ENCODE measurements at regions not wholly inside any gene's neighbourhood (a gene's known extent, or its start where the extent isn't known, plus 50 kb on each side); places are given as distances from the start of the nearest gene placed in this dataset.
A peak's percentile ranks its signal among the peaks of the same experiment; 100 is the strongest.

- intact Hi-C loops (cut with DNase I) = no loop called here
- Histone ChIP-seq H3K4me3 (ENCODE audit: low read length in 2 of 2) (no peak overlapping the region), H3K27me3 (ENCODE audit: control insufficient read depth in 1 of 2, insufficient read depth in 2 of 2, low read length in 1 of 2) (no peaks in the 10 kb centered on the region), H3K9me3 (ENCODE audit: control insufficient read depth, low read length) (peaks cover 3% of the 10 kb centered on the region), H3K36me3 (ENCODE audit: control insufficient read depth in 1 of 2, insufficient read depth in 2 of 2, low read length in 1 of 2) (no peaks in the 10 kb centered on the region), H3K27ac (ENCODE audit: low read depth in 1 of 2, low read length in 2 of 2) (no peak overlapping the region), H3K4me1 (ENCODE audit: control insufficient read depth in 1 of 2, insufficient read depth in 2 of 2, low read length in 2 of 2) (no peaks in the 10 kb centered on the region)
- ATAC-seq (ENCODE audit: low FRiP score) = no peak
- no peak for DNase-seq
- 76 to 85% methylated on average over 3 of the region's 3 CpGs for WGBS, 2 donors
Measured at GRCh38 chr1:38275960-38276359, 229.4 kb upstream of the POU3F1 start.

GRCh38 chr1:38274974-38275373 is 228.4 kb upstream of the POU3F1 start:
- Histone ChIP-seq H3K36me3 (ENCODE audit: control insufficient read depth in 1 of 2, insufficient read depth in 2 of 2, low read length in 1 of 2) (no peaks in the 10 kb centered on the region), H3K4me1 (ENCODE audit: control insufficient read depth in 1 of 2, insufficient read depth in 2 of 2, low read length in 2 of 2) (no peaks in the 10 kb centered on the region), H3K4me3 (ENCODE audit: low read length in 2 of 2) (no peak overlapping the region), H3K9me3 (ENCODE audit: control insufficient read depth, low read length) (peaks cover 3% of the 10 kb centered on the region), H3K27ac (ENCODE audit: low read depth in 1 of 2, low read length in 2 of 2) (no peak overlapping the region), H3K27me3 (ENCODE audit: control insufficient read depth in 1 of 2, insufficient read depth in 2 of 2, low read length in 1 of 2) (no peaks in the 10 kb centered on the region)
- no peak for DNase-seq
- no peak for ATAC-seq (ENCODE audit: low FRiP score)
- intact Hi-C loops (cut with DNase I) = no loop called here
- 30 to 37% methylated on average over 4 of the region's 4 CpGs for WGBS, 2 donors

- intact Hi-C loops (cut with DNase I) = no loop called here
- no peak for DNase-seq
- no peak overlapping the region for H3K4me3 ChIP-seq (ENCODE audit: low read length in 2 of 2)
- 47 to 52% methylated on average over 9 of the region's 9 CpGs for WGBS, 2 donors
- peaks cover 2% of the 10 kb centered on the region for H3K9me3 ChIP-seq (ENCODE audit: control insufficient read depth, low read length)
- no peak for ATAC-seq (ENCODE audit: low FRiP score)
- H3K36me3 ChIP-seq (ENCODE audit: control insufficient read depth in 1 of 2, insufficient read depth in 2 of 2, low read length in 1 of 2) = no peaks in the 10 kb centered on the region
- no peak overlapping the region for H3K27ac ChIP-seq (ENCODE audit: low read depth in 1 of 2, low read length in 2 of 2)
- no peaks in the 10 kb centered on the region for H3K4me1 ChIP-seq (ENCODE audit: control insufficient read depth in 1 of 2, insufficient read depth in 2 of 2, low read length in 2 of 2)
- H3K27me3 ChIP-seq (ENCODE audit: control insufficient read depth in 1 of 2, insufficient read depth in 2 of 2, low read length in 1 of 2) = no peaks in the 10 kb centered on the region
Measured at GRCh38 chr1:38273196-38273804, 226.7 kb upstream of the POU3F1 start.

GRCh38 chr1:38272515-38272914 is 225.9 kb upstream of the POU3F1 start:
- Histone ChIP-seq H3K4me1 (ENCODE audit: control insufficient read depth in 1 of 2, insufficient read depth in 2 of 2, low read length in 2 of 2) (no peaks in the 10 kb centered on the region), H3K4me3 (ENCODE audit: low read length in 2 of 2) (no peak overlapping the region), H3K27ac (ENCODE audit: low read depth in 1 of 2, low read length in 2 of 2) (no peak overlapping the region), H3K36me3 (ENCODE audit: control insufficient read depth in 1 of 2, insufficient read depth in 2 of 2, low read length in 1 of 2) (no peaks in the 10 kb centered on the region), H3K9me3 (ENCODE audit: control insufficient read depth, low read length) (peaks cover 2% of the 10 kb centered on the region), H3K27me3 (ENCODE audit: control insufficient read depth in 1 of 2, insufficient read depth in 2 of 2, low read length in 1 of 2) (no peaks in the 10 kb centered on the region)
- intact Hi-C loops (cut with DNase I) = no loop called here
- WGBS, 2 donors = 79 to 82% methylated on average over 3 of the region's 3 CpGs
- DNase-seq (no peak), ATAC-seq (ENCODE audit: low FRiP score) (no peak)

- no peak overlapping the region for H3K4me3 ChIP-seq (ENCODE audit: low read length in 2 of 2)
- no peak overlapping the region for H3K27ac ChIP-seq (ENCODE audit: low read depth in 1 of 2, low read length in 2 of 2)
- intact Hi-C loops (cut with DNase I) = no loop called here
- H3K27me3 ChIP-seq (ENCODE audit: control insufficient read depth in 1 of 2, insufficient read depth in 2 of 2, low read length in 1 of 2) = no peaks in the 10 kb centered on the region
- DNase-seq (no peak), ATAC-seq (ENCODE audit: low FRiP score) (no peak)
- no peaks in the 10 kb centered on the region for H3K4me1 ChIP-seq (ENCODE audit: control insufficient read depth in 1 of 2, insufficient read depth in 2 of 2, low read length in 2 of 2)
- 51 to 55% methylated on average over 12 of the region's 12 CpGs for WGBS, 2 donors
- H3K36me3 ChIP-seq (ENCODE audit: control insufficient read depth in 1 of 2, insufficient read depth in 2 of 2, low read length in 1 of 2) = no peaks in the 10 kb centered on the region
- H3K9me3 ChIP-seq (ENCODE audit: control insufficient read depth, low read length) = no peaks in the 10 kb centered on the region
Measured at GRCh38 chr1:38270849-38271633, 224.4 kb upstream of the POU3F1 start.

GRCh38 chr1:38269923-38270848 is 223.6 kb upstream of the POU3F1 start:
- Histone ChIP-seq H3K4me3 (ENCODE audit: low read length in 2 of 2) (no peak overlapping the region), H3K36me3 (ENCODE audit: control insufficient read depth in 1 of 2, insufficient read depth in 2 of 2, low read length in 1 of 2) (no peaks in the 10 kb centered on the region), H3K9me3 (ENCODE audit: control insufficient read depth, low read length) (no peaks in the 10 kb centered on the region), H3K27me3 (ENCODE audit: control insufficient read depth in 1 of 2, insufficient read depth in 2 of 2, low read length in 1 of 2) (no peaks in the 10 kb centered on the region), H3K27ac (ENCODE audit: low read depth in 1 of 2, low read length in 2 of 2) (no peak overlapping the region), H3K4me1 (ENCODE audit: control insufficient read depth in 1 of 2, insufficient read depth in 2 of 2, low read length in 2 of 2) (no peaks in the 10 kb centered on the region)
- ATAC-seq (ENCODE audit: low FRiP score) (no peak), DNase-seq (no peak)
- 39 to 48% methylated on average over 15 of the region's 15 CpGs for WGBS, 2 donors
- intact Hi-C loops (cut with DNase I) = no loop called here

GRCh38 chr1:38268226-38268625 is 221.6 kb upstream of the POU3F1 start:
- ATAC-seq (ENCODE audit: low FRiP score) (no peak), DNase-seq (peak in 1 of 2 donors; percentile 36)
- no peak overlapping the region for H3K4me3 ChIP-seq (ENCODE audit: low read length in 2 of 2)
- no peaks in the 10 kb centered on the region for H3K9me3 ChIP-seq (ENCODE audit: control insufficient read depth, low read length)
- intact Hi-C loops (cut with DNase I) = no loop called here
- no peaks in the 10 kb centered on the region for H3K4me1 ChIP-seq (ENCODE audit: control insufficient read depth in 1 of 2, insufficient read depth in 2 of 2, low read length in 2 of 2)
- 68 to 70% methylated on average over 4 of the region's 4 CpGs for WGBS, 2 donors
- no peaks in the 10 kb centered on the region for H3K36me3 ChIP-seq (ENCODE audit: control insufficient read depth in 1 of 2, insufficient read depth in 2 of 2, low read length in 1 of 2)
- H3K27ac ChIP-seq (ENCODE audit: low read depth in 1 of 2, low read length in 2 of 2) = no peak overlapping the region
- H3K27me3 ChIP-seq (ENCODE audit: control insufficient read depth in 1 of 2, insufficient read depth in 2 of 2, low read length in 1 of 2) = no peaks in the 10 kb centered on the region

- Histone ChIP-seq H3K36me3 (ENCODE audit: control insufficient read depth in 1 of 2, insufficient read depth in 2 of 2, low read length in 1 of 2) (no peaks in the 10 kb centered on the region), H3K27me3 (ENCODE audit: control insufficient read depth in 1 of 2, insufficient read depth in 2 of 2, low read length in 1 of 2) (no peaks in the 10 kb centered on the region), H3K27ac (ENCODE audit: low read depth in 1 of 2, low read length in 2 of 2) (no peak overlapping the region), H3K4me1 (ENCODE audit: control insufficient read depth in 1 of 2, insufficient read depth in 2 of 2, low read length in 2 of 2) (no peaks in the 10 kb centered on the region), H3K9me3 (ENCODE audit: control insufficient read depth, low read length) (no peaks in the 10 kb centered on the region), H3K4me3 (ENCODE audit: low read length in 2 of 2) (no peak overlapping the region)
- ATAC-seq (ENCODE audit: low FRiP score) = no peak
- no peak for DNase-seq
- intact Hi-C loops (cut with DNase I) = no loop called here
- 49 to 54% methylated on average over 7 of the region's 7 CpGs for WGBS, 2 donors
Measured at GRCh38 chr1:38267037-38268036, 220.7 kb upstream of the POU3F1 start.

Data from aorta (tissue), 5 donors.